ENCODE measurements at regions not wholly inside any gene's neighbourhood (a gene's known extent, or its start where the extent isn't known, plus 50 kb on each side); places are given as distances from the start of the nearest gene placed in this dataset.

DNA sequence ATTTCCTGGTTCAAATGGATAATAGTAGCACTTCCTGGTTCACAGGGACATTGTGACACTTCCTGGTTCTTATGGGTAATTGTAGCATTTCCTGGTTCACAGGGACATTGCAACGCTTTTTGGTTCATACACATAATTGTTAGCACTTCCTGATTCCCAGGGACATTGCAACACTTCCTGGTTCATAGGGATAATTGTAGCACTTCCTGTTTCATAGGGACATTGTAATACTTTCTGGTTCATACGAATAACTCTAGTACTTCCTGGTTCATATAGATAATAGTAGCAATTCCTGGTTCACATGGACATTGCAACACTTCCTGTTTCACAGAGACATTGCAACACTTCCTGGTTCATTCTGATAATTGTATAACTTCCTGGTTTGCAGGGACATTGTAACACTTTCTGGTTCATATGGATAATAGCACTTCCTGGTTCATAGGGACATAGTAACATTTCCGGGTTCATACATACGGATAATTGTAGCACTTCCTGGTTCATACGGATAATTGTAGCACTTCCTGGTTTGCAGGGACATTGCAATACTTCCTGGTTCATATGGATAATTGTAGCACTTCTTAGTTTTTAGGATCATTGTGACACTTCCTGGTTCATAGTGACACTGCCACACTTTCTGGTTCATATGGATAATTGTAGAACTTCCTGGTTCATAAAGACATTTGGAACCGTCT is 61.6 kb upstream of the CD99 start:
- Histone ChIP-seq H3K4me2 (ENCODE audit: control insufficient read depth, extremely low read depth, insufficient read depth, low read depth, low read length) (no peak overlapping the region), H3K9me1 (ENCODE audit: control insufficient read depth, extremely low read depth, insufficient read depth, low read length) (no peaks in the 10 kb centered on the region), H3K9ac (ENCODE audit: control insufficient read depth, extremely low read depth, insufficient read depth, low read length) (no peak overlapping the region), H3K9me3 (ENCODE audit: control insufficient read depth, low read depth, low read length) (peaks cover 8% of the 10 kb centered on the region), H3K4me3 (ENCODE audit: control insufficient read depth in 2 of 3, extremely low read depth in 1 of 3, insufficient read depth in 2 of 3, low read depth in 1 of 3, low read length in 3 of 3) (no peak overlapping the region), H4K20me1 (ENCODE audit: control insufficient read depth, extremely low read depth, insufficient read depth, low read length) (no peaks in the 10 kb centered on the region), H3K27me3 (ENCODE audit: control insufficient read depth, extremely low read depth, insufficient read depth, low read length) (no peaks in the 10 kb centered on the region), H2AFZ (ENCODE audit: control insufficient read depth, low read length) (no peak overlapping the region), H3K27ac (ENCODE audit: control insufficient read depth, insufficient read depth, low read length) (no peak overlapping the region), H3K79me2 (ENCODE audit: control insufficient read depth, insufficient read depth, low read length) (no peaks in the 10 kb centered on the region), H3K36me3 (ENCODE audit: control insufficient read depth in 2 of 2, extremely low read depth in 1 of 2, insufficient read depth in 2 of 2, low read length in 2 of 2) (peaks cover 18 to 19% of the 10 kb centered on the region in 2 experiments), H3K4me1 (ENCODE audit: control insufficient read depth, extremely low read depth, insufficient read depth, low read length) (no peaks in the 10 kb centered on the region)
- TF ChIP-seq CTCF (optimal IDR thresholded peaks at IDR 0.05 in 1 of 3, IDR thresholded peaks at IDR 0.05 in 1 of 3, conservative IDR thresholded peaks at IDR 0.05 in 1 of 3; ENCODE audit: extremely low read depth in 1 of 3, insufficient read depth in 2 of 3, low read length in 3 of 3) (no peak), EZH2 (IDR thresholded peaks at IDR 0.05; ENCODE audit: low read length) (no peak)
- FAIRE-seq (no peak), DNase-seq (ENCODE audit: low read depth, low spot score) (no peak)
- dilution Hi-C loops (cut with MboI; ENCODE audit: extremely low pct_ligation_motif_present, low sequenced_read_pairs), result no loop called here

- DNase-seq (ENCODE audit: low read depth, low spot score), result no peak
- no peak overlapping the region for H3K27ac ChIP-seq (ENCODE audit: control insufficient read depth, insufficient read depth, low read length)
Observed at GRCh38 chrX:2628751-2629315, 62.3 kb upstream of the CD99 start.

More at GRCh38 chrX:2628751-2629315, 62.3 kb upstream of the CD99 start:
- dilution Hi-C loops (cut with MboI; ENCODE audit: extremely low pct_ligation_motif_present, low sequenced_read_pairs), result no loop called here
- no peak for TF ChIP-seq EZH2 (IDR thresholded peaks at IDR 0.05; ENCODE audit: low read length)
- no peak for TF ChIP-seq CTCF (optimal IDR thresholded peaks at IDR 0.05 in 1 of 3, IDR thresholded peaks at IDR 0.05 in 1 of 3, conservative IDR thresholded peaks at IDR 0.05 in 1 of 3; ENCODE audit: extremely low read depth in 1 of 3, insufficient read depth in 2 of 3, low read length in 3 of 3)
- no peaks in the 10 kb centered on the region for H3K27me3 ChIP-seq (ENCODE audit: control insufficient read depth, extremely low read depth, insufficient read depth, low read length)
- H4K20me1 ChIP-seq (ENCODE audit: control insufficient read depth, extremely low read depth, insufficient read depth, low read length), result no peaks in the 10 kb centered on the region
- H3K9me1 ChIP-seq (ENCODE audit: control insufficient read depth, extremely low read depth, insufficient read depth, low read length), result no peaks in the 10 kb centered on the region
- H3K4me2 ChIP-seq (ENCODE audit: control insufficient read depth, extremely low read depth, insufficient read depth, low read depth, low read length), result no peak overlapping the region
- H2AFZ ChIP-seq (ENCODE audit: control insufficient read depth, low read length), result no peak overlapping the region
- H3K79me2 ChIP-seq (ENCODE audit: control insufficient read depth, insufficient read depth, low read length), result no peaks in the 10 kb centered on the region
- FAIRE-seq, result no peak
- peaks cover 18 to 21% of the 10 kb centered on the region in 2 experiments for H3K36me3 ChIP-seq (ENCODE audit: control insufficient read depth in 2 of 2, extremely low read depth in 1 of 2, insufficient read depth in 2 of 2, low read length in 2 of 2)
- H3K4me1 ChIP-seq (ENCODE audit: control insufficient read depth, extremely low read depth, insufficient read depth, low read length), result no peaks in the 10 kb centered on the region
- no peak overlapping the region for H3K9ac ChIP-seq (ENCODE audit: control insufficient read depth, extremely low read depth, insufficient read depth, low read length)
- no peak overlapping the region for H3K4me3 ChIP-seq (ENCODE audit: control insufficient read depth in 2 of 3, extremely low read depth in 1 of 3, insufficient read depth in 2 of 3, low read depth in 1 of 3, low read length in 3 of 3)
- peaks cover 8% of the 10 kb centered on the region for H3K9me3 ChIP-seq (ENCODE audit: control insufficient read depth, low read depth, low read length)

Measured in keratinocyte (primary cell).